Erythroblast (primary cell): ENCODE measurements at regions not wholly inside any gene's neighbourhood (a gene's known extent, or its start where the extent isn't known, plus 50 kb on each side); places are given as distances from the start of the nearest gene placed in this dataset.

Experiments used
- GATA1 ChIP-seq: IDR thresholded peaks from 2 replicates; pipeline ENCODE4 v1.6.1; 2011; ENCODE audit warnings: low read depth, mild to moderate bottlenecking, control low read depth, low read length, moderate library complexity
- POLR2A ChIP-seq: IDR thresholded peaks from 2 replicates; pipeline ENCODE4 v1.6.1; 2011; ENCODE audit warnings: mild to moderate bottlenecking, low read length

GRCh38 chr6:66949191-66949661 is 1242.2 kb upstream of the EYS start:
- TF ChIP-seq POLR2A (no peak), GATA1 (no peak)
